ENCODE measurements at regions not wholly inside any gene's neighbourhood (a gene's known extent, or its start where the extent isn't known, plus 50 kb on each side); places are given as distances from the start of the nearest gene placed in this dataset.

- Histone ChIP-seq H2BK12ac (ENCODE audit: low read depth, low read length) (no peak overlapping the region), H3K9ac (replicated peaks in 1 of 4; ENCODE audit: extremely low read depth in 1 of 4, low read depth in 3 of 4, low read length in 3 of 4) (no peak overlapping the region), H2BK120ac (replicated peaks; ENCODE audit: low read depth, low read length) (no peak overlapping the region), H3K9me3 (ENCODE audit: insufficient read depth in 2 of 2, low read depth in 1 of 2, low read length in 1 of 2) (no peaks in the 10 kb centered on the region; a peak in 1 of 4 replicates), H4K91ac (replicated peaks; ENCODE audit: insufficient read length, low read length) (no peak overlapping the region), H3K23ac (ENCODE audit: insufficient read length) (no peak overlapping the region), H3K27me3 (replicated peaks in 1 of 4; ENCODE audit: control insufficient read depth in 3 of 4, extremely low read depth in 1 of 4, insufficient read depth in 3 of 4, low read length in 3 of 4) (no peaks in the 10 kb centered on the region; a peak in 1 of 7 replicates), H3K23me2 (ENCODE audit: low read depth, low read length) (no peaks in the 10 kb centered on the region), H2AFZ (ENCODE audit: low read length) (no peak overlapping the region), H3K4me1 (replicated peaks in 1 of 4; ENCODE audit: control insufficient read depth in 3 of 4, insufficient read depth in 4 of 4, low read length in 3 of 4) (peaks cover 0 to 8% (median 0%) of the 10 kb centered on the region in 4 experiments; a peak in 2 of 7 replicates), H2BK5ac (ENCODE audit: low read depth, low read length) (no peak overlapping the region), H2BK20ac (ENCODE audit: low read length) (no peak overlapping the region), H3K18ac (ENCODE audit: extremely low read depth, low read length) (peak overlapping the region; percentile 73; the same call in 1 of the 2 replicates), H4K20me1 (replicated peaks in 1 of 2; ENCODE audit: control insufficient read depth in 1 of 2, insufficient read depth in 2 of 2, low read length in 2 of 2) (no peaks in the 10 kb centered on the region), H3K4me3 (ENCODE audit: extremely low read depth in 1 of 4, insufficient read depth in 2 of 4, low read depth in 3 of 4, low read length in 4 of 4) (no peak overlapping the region), H4K8ac (ENCODE audit: extremely low read depth, insufficient read depth, low read length) (0 out of 2 replicates have a peak overlapping the region, but pooled peaks have one; percentile 28), H2BK15ac (ENCODE audit: low read length) (no peak overlapping the region), H3K27ac (ENCODE audit: low read depth, low read length) (no peak overlapping the region), H3K56ac (replicated peaks; ENCODE audit: insufficient read length, low read depth, low read length) (no peak overlapping the region), H3K36me3 (ENCODE audit: control insufficient read depth in 2 of 4, insufficient read depth in 4 of 4, low read length in 3 of 4) (no peaks in the 10 kb centered on the region), H3K79me2 (ENCODE audit: control insufficient read depth in 1 of 2, insufficient read depth in 2 of 2, low read length in 2 of 2) (no peaks in the 10 kb centered on the region), H3K4me2 (ENCODE audit: insufficient read depth in 1 of 2, low read depth in 2 of 2, low read length in 2 of 2) (no peak overlapping the region), H3K4ac (replicated peaks; ENCODE audit: insufficient read length, low read depth, low read length) (no peak overlapping the region), H3K14ac (ENCODE audit: insufficient read length) (no peak overlapping the region), H4K5ac (ENCODE audit: insufficient read length, low read depth, low read length) (no peak overlapping the region), H3K79me1 (ENCODE audit: low read depth, low read length) (no peaks in the 10 kb centered on the region), H2AK5ac (ENCODE audit: low read depth, low read length) (no peak overlapping the region)
- 83% methylated on average over 9 of the region's 9 CpGs; no CpG with 5 or more reads in 1 of the 2 experiments for WGBS, 2 experiments (ENCODE audit: extremely low coverage in 1 of 2, insufficient coverage in 1 of 2, insufficient read length in 1 of 2, insufficient replicate concordance in 2 of 2, low coverage in 1 of 2, low lambda C conversion rate in 2 of 2, missing lambda C conversion rate in 1 of 2)
- CTCF ChIA-PET (ENCODE audit: partially characterized antibody), result interaction anchor here (0.6 to 2.2 kb wide), 10 partner anchors 11 to 384 kb away, joined by 3 to 18 read pairs (median 3); no protein-coding TSS in a partner anchor
- DNase-seq (ENCODE audit: low read depth in 1 of 2, low spot score in 2 of 2), result no peak
- POLR2A ChIA-PET (ENCODE audit: partially characterized antibody), result interaction anchor here (0.7 to 1.2 kb wide), 6 partner anchors 8 to 117 kb away, joined by 3 to 5 read pairs (median 3); no protein-coding TSS in a partner anchor
- no peak for FAIRE-seq
- TF ChIP-seq PHF8 (conservative IDR thresholded peaks at IDR 0.05; ENCODE audit: low read depth, low read length), result no peak
- TF ChIP-seq RNF2 (IDR thresholded peaks at IDR 0.05; ENCODE audit: borderline replicate concordance, low read depth, low read length, missing control alignments, poor library complexity, severe bottlenecking), result no peak
- no peak for TF ChIP-seq SIRT6 (IDR thresholded peaks at IDR 0.05; ENCODE audit: low read length)
- TF ChIP-seq GTF2F1 (IDR thresholded peaks at IDR 0.05; ENCODE audit: borderline replicate concordance, low read depth, low read length), result no peak
- TF ChIP-seq CBX8 (IDR thresholded peaks at IDR 0.05; ENCODE audit: borderline replicate concordance, low read depth, low read length), result no peak
- TF ChIP-seq KDM5A (IDR thresholded peaks at IDR 0.05; ENCODE audit: low read length), result no peak
- no peak for TF ChIP-seq CTCF (IDR thresholded peaks at IDR 0.05; ENCODE audit: control extremely low read depth in 1 of 3, insufficient read depth in 1 of 3, low read depth in 1 of 3, low read length in 3 of 3)
- TF ChIP-seq POLR2A (IDR thresholded peaks at IDR 0.05; ENCODE audit: control extremely low read depth in 1 of 2, low read depth in 2 of 2, low read length in 2 of 2), result no peak
- no peak for TF ChIP-seq MAX (IDR thresholded peaks at IDR 0.05)
- no peak for TF ChIP-seq YY1 (IDR thresholded peaks at IDR 0.05; ENCODE audit: low read depth, low read length)
Observed at GRCh38 chr18:46310675-46311345, 206.6 kb downstream of the HAUS1 start.

Data from H1 (cell line).